ENCODE measurements at regions not wholly inside any gene's neighbourhood (a gene's known extent, or its start where the extent isn't known, plus 50 kb on each side); places are given as distances from the start of the nearest gene placed in this dataset.

DNA sequence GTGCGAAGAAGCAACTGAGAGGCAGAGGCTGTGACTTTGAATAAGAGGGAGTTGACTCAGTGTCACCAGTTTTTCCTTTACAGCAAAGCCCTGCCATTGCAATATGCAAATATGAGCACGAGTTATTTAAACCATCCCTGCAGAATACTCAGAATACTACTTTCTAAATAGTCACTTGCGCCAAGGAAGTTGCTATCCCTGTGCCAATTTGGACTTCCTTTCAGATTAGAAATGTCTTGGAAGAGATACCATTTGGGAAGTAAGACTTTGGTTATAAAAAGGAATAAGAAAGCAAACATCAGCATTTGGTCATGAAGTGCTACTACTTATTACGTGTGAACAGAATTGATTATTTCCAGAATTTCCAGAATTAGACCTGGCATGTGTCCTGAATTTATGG lies 151.8 kb upstream of the MYT1L start:
- H3K4me1 Mint-ChIP-seq, result no peaks in the 10 kb centered on the region
- TF ChIP-seq, protein P1, sequence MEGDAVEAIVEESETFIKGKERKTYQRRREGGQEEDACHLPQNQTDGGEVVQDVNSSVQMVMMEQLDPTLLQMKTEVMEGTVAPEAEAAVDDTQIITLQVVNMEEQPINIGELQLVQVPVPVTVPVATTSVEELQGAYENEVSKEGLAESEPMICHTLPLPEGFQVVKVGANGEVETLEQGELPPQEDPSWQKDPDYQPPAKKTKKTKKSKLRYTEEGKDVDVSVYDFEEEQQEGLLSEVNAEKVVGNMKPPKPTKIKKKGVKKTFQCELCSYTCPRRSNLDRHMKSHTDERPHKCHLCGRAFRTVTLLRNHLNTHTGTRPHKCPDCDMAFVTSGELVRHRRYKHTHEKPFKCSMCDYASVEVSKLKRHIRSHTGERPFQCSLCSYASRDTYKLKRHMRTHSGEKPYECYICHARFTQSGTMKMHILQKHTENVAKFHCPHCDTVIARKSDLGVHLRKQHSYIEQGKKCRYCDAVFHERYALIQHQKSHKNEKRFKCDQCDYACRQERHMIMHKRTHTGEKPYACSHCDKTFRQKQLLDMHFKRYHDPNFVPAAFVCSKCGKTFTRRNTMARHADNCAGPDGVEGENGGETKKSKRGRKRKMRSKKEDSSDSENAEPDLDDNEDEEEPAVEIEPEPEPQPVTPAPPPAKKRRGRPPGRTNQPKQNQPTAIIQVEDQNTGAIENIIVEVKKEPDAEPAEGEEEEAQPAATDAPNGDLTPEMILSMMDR (IDR thresholded peaks at IDR 0.05), result no peak
- TF ChIP-seq EZH2 (IDR thresholded peaks at IDR 0.05; ENCODE audit: borderline replicate concordance, insufficient read depth, low read depth, low read length, poor library complexity, severe bottlenecking), result no peak
- Histone ChIP-seq H3K27me3 (replicated peaks in 1 of 4; ENCODE audit: control extremely low read depth in 1 of 4, control insufficient read depth in 3 of 4, insufficient read depth in 4 of 4, low read length in 3 of 4) (no peaks in the 10 kb centered on the region), H3K27ac (ENCODE audit: low read length in 2 of 2) (no peak overlapping the region), H3K36me3 (replicated peaks in 1 of 2; ENCODE audit: control extremely low read depth in 1 of 2, control insufficient read depth in 1 of 2, extremely low read depth in 1 of 2, insufficient read depth in 2 of 2, low read length in 1 of 2) (no peaks in the 10 kb centered on the region), H4K20me1 (ENCODE audit: control insufficient read depth, insufficient read depth, low read length, poor library complexity, severe bottlenecking) (no peaks in the 10 kb centered on the region), H3K4me3 (ENCODE audit: control extremely low read depth in 1 of 5, extremely low read depth in 1 of 5, insufficient read depth in 1 of 5, low read depth in 2 of 5, low read length in 4 of 5) (no peak overlapping the region), H3K9me3 (ENCODE audit: control extremely low read depth in 1 of 3, control insufficient read depth in 2 of 3, insufficient read depth in 1 of 3, low read length in 2 of 3) (no peaks in the 10 kb centered on the region), H3K9ac (ENCODE audit: low read length) (no peak overlapping the region), H3K4me2 (replicated peaks; ENCODE audit: low read depth, low read length, poor library complexity, severe bottlenecking) (no peak overlapping the region), H2AFZ (ENCODE audit: insufficient read depth, low read depth, low read length, poor library complexity, severe bottlenecking) (no peak overlapping the region), H3K4me1 (ENCODE audit: control insufficient read depth in 2 of 2, insufficient read depth in 2 of 2, low read length in 2 of 2) (no peaks in the 10 kb centered on the region), H3K79me2 (ENCODE audit: control insufficient read depth, insufficient read depth, low read length) (no peaks in the 10 kb centered on the region)
- peaks cover 3% of the 10 kb centered on the region for H3K9me3 Mint-ChIP-seq (ENCODE audit: insufficient read depth)
- ATAC-seq (ENCODE audit: low read depth) (no peak), DNase-seq (no peak)
- POLR2A ChIA-PET, result no interaction called here
- CTCF ChIA-PET, result no interaction called here
- intact Hi-C loops (cut with micrococcal nuclease), result no loop called here
- WGBS (ENCODE audit: insufficient coverage), result 100% methylated on average over 2 of the region's 4 CpGs
- no peaks in the 10 kb centered on the region for H3K27me3 Mint-ChIP-seq
- H3K27ac Mint-ChIP-seq, result no peak overlapping the region
- no peak overlapping the region for H3K4me3 Mint-ChIP-seq

DNA sequence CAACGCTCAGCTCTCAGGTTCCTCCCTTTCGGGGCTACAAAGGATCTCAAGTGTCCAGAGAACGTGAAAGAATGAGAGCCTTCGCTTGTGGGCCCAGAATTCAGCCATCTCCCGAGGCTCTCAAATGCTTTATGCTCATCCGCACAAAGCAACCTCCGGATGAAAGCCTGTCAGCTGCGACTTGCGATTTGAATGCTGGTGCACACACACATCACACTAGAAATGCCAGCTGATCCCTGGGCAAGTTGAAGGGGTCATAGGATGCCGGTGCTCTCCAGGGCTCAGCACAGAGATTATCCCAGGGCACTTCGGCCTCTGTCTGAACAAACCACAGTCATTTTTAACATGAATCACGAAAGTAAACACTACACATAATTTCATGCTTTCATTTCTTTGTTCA lies 141.8 kb upstream of the MYT1L start:
- H3K9ac ChIP-seq (ENCODE audit: low read length), result no peak overlapping the region
- no peaks in the 10 kb centered on the region for H3K79me2 ChIP-seq (ENCODE audit: control insufficient read depth, insufficient read depth, low read length)
- DNase-seq, result no peak
- Mint-ChIP-seq H3K27me3 (no peaks in the 10 kb centered on the region), H3K27ac (no peak overlapping the region), H3K4me1 (no peaks in the 10 kb centered on the region), H3K9me3 (ENCODE audit: insufficient read depth) (no peaks in the 10 kb centered on the region), H3K4me3 (no peak overlapping the region)
- no peaks in the 10 kb centered on the region for H3K9me3 ChIP-seq (ENCODE audit: control extremely low read depth in 1 of 3, control insufficient read depth in 2 of 3, insufficient read depth in 1 of 3, low read length in 2 of 3)
- no peaks in the 10 kb centered on the region for H3K4me1 ChIP-seq (ENCODE audit: control insufficient read depth in 2 of 2, insufficient read depth in 2 of 2, low read length in 2 of 2)
- POLR2A ChIA-PET, result no interaction called here
- WGBS (ENCODE audit: insufficient coverage), result 87% methylated on average over 12 of the region's 12 CpGs
- TF ChIP-seq, protein P1 (IDR thresholded peaks at IDR 0.05), result no peak
- no peak for TF ChIP-seq EZH2 (IDR thresholded peaks at IDR 0.05; ENCODE audit: borderline replicate concordance, insufficient read depth, low read depth, low read length, poor library complexity, severe bottlenecking)
- H3K27me3 ChIP-seq (replicated peaks in 1 of 4; ENCODE audit: control extremely low read depth in 1 of 4, control insufficient read depth in 3 of 4, insufficient read depth in 4 of 4, low read length in 3 of 4), result no peaks in the 10 kb centered on the region
- no peaks in the 10 kb centered on the region for H4K20me1 ChIP-seq (ENCODE audit: control insufficient read depth, insufficient read depth, low read length, poor library complexity, severe bottlenecking)
- no peak overlapping the region for H3K4me2 ChIP-seq (replicated peaks; ENCODE audit: low read depth, low read length, poor library complexity, severe bottlenecking)
- no peak overlapping the region for H3K27ac ChIP-seq (ENCODE audit: low read length in 2 of 2)
- no peak overlapping the region for H2AFZ ChIP-seq (ENCODE audit: insufficient read depth, low read depth, low read length, poor library complexity, severe bottlenecking)
- no peaks in the 10 kb centered on the region for H3K36me3 ChIP-seq (replicated peaks in 1 of 2; ENCODE audit: control extremely low read depth in 1 of 2, control insufficient read depth in 1 of 2, extremely low read depth in 1 of 2, insufficient read depth in 2 of 2, low read length in 1 of 2)
- CTCF ChIA-PET, result no interaction called here
- intact Hi-C loops (cut with micrococcal nuclease), result no loop called here
- H3K4me3 ChIP-seq (ENCODE audit: control extremely low read depth in 1 of 5, extremely low read depth in 1 of 5, insufficient read depth in 1 of 5, low read depth in 2 of 5, low read length in 4 of 5), result no peak overlapping the region
- ATAC-seq (ENCODE audit: low read depth), result no peak
